Astrocyte (in vitro differentiated cells and primary cell): ENCODE measurements at regions not wholly inside any gene's neighbourhood (a gene's known extent, or its start where the extent isn't known, plus 50 kb on each side); places are given as distances from the start of the nearest gene placed in this dataset.

Experiments
- DNase-seq: peaks from one replicate; pipeline ENCODE4 v3.0.0-alpha.2; 2010; ENCODE audit warnings: low read depth
- FAIRE-seq: peaks from 2 replicates; lab custom pipeline; 2011; peaks lifted over from hg19 to GRCh38; lab: Jason Lieb, UNC
- H2AFZ ChIP-seq: 2 replicates; pipeline ENCODE4 v1.6.0; 2012; ENCODE audit warnings: low read depth, low read length, inconsistent platforms
- H3K27ac ChIP-seq: 2 replicates; pipeline ENCODE4 v1.5.1; 2011; ENCODE audit warnings: low read depth, low read length, inconsistent platforms
- H3K27me3 ChIP-seq: 2 replicates; pipeline ENCODE4 v1.6.0; 2011; ENCODE audit warnings: low read length, inconsistent platforms; ENCODE audit not compliant: insufficient read depth
- H3K36me3 ChIP-seq: 2 replicates; pipeline ENCODE4 v1.5.1; 2011; ENCODE audit warnings: low read length, inconsistent platforms; ENCODE audit not compliant: insufficient read depth
- H3K4me1 ChIP-seq: 2 replicates; pipeline ENCODE4 v1.5.1; 2011; ENCODE audit warnings: low read length, inconsistent platforms; ENCODE audit not compliant: insufficient read depth
- H3K4me2 ChIP-seq: 2 replicates; pipeline ENCODE4 v1.6.0; 2012; ENCODE audit warnings: low read length, inconsistent platforms
- H3K4me3 ChIP-seq: 2 replicates; pipeline ENCODE4 v1.5.1; 2011; ENCODE audit warnings: low read depth, mild to moderate bottlenecking, low read length, inconsistent platforms; ENCODE audit not compliant: insufficient read depth
- H3K79me2 ChIP-seq: 2 replicates; pipeline ENCODE4 v1.6.0; 2012; ENCODE audit warnings: mild to moderate bottlenecking, low read length, inconsistent platforms; ENCODE audit not compliant: insufficient read depth
- H3K9ac ChIP-seq: 2 replicates; pipeline ENCODE4 v1.6.0; 2012; ENCODE audit warnings: mild to moderate bottlenecking, low read length, inconsistent platforms
- H3K9me3 ChIP-seq: 2 replicates; pipeline ENCODE4 v1.5.1; 2012; ENCODE audit warnings: low read depth, mild to moderate bottlenecking, low read length, inconsistent platforms; ENCODE audit not compliant: insufficient read depth
- H4K20me1 ChIP-seq: 2 replicates; pipeline ENCODE4 v1.6.0; 2012; ENCODE audit warnings: low read length, inconsistent platforms; ENCODE audit not compliant: insufficient read depth
- H3K27ac Mint-ChIP-seq: one replicate; pipeline ENCODE4 v1.8.0; 2021; ENCODE audit warnings: mild to moderate bottlenecking, mixed read lengths; ENCODE audit not compliant: unreplicated experiment
- H3K27me3 Mint-ChIP-seq: one replicate; pipeline ENCODE4 v1.8.0; 2021; ENCODE audit warnings: low read depth, mixed read lengths; ENCODE audit not compliant: unreplicated experiment
- H3K36me3 Mint-ChIP-seq: one replicate; pipeline ENCODE4 v1.8.0; 2021; ENCODE audit warnings: low read depth, mixed read lengths; ENCODE audit not compliant: unreplicated experiment
- H3K4me1 Mint-ChIP-seq: one replicate; pipeline ENCODE4 v1.8.0; 2021; ENCODE audit warnings: low read depth, mixed read lengths; ENCODE audit not compliant: unreplicated experiment
- H3K4me3 Mint-ChIP-seq: one replicate; pipeline ENCODE4 v1.8.0; 2021; ENCODE audit warnings: mild to moderate bottlenecking, moderate library complexity, mixed read lengths; ENCODE audit not compliant: unreplicated experiment
- H3K9me3 Mint-ChIP-seq: one replicate; pipeline ENCODE4 v1.8.0; 2021; ENCODE audit warnings: mild to moderate bottlenecking, mixed read lengths; ENCODE audit not compliant: unreplicated experiment
- CTCF ChIP-seq: IDR thresholded peaks from 2 replicates; pipeline ENCODE4 v1.5.1; 2011; ENCODE audit warnings: low read depth, mild to moderate bottlenecking, inconsistent platforms, low read length, moderate library complexity; ENCODE audit not compliant: insufficient read depth
- EZH2 ChIP-seq: IDR thresholded peaks from 2 replicates; pipeline ENCODE4 v1.6.1; 2012; ENCODE audit warnings: mild to moderate bottlenecking, low read length, inconsistent platforms; ENCODE audit not compliant: insufficient read depth

- Histone ChIP-seq H3K4me2 (no peak overlapping the region), H3K4me3 (no peak overlapping the region), H2AFZ (no peak overlapping the region), H3K79me2 (no peaks in the 10 kb centered on the region), H3K9me3 (no peaks in the 10 kb centered on the region), H3K27ac (no peak overlapping the region), H3K9ac (no peak overlapping the region), H3K4me1 (no peaks in the 10 kb centered on the region), H3K27me3 (no peaks in the 10 kb centered on the region), H3K36me3 (no peaks in the 10 kb centered on the region), H4K20me1 (no peaks in the 10 kb centered on the region)
- no peaks in the 10 kb centered on the region for H3K4me1 Mint-ChIP-seq
- H3K4me3 Mint-ChIP-seq: no peak overlapping the region
- FAIRE-seq (no peak), DNase-seq (no peak)
- no peak overlapping the region for H3K27ac Mint-ChIP-seq
- peaks cover 3% of the 10 kb centered on the region for H3K27me3 Mint-ChIP-seq
- no peaks in the 10 kb centered on the region for H3K36me3 Mint-ChIP-seq
- no peaks in the 10 kb centered on the region for H3K9me3 Mint-ChIP-seq
- TF ChIP-seq CTCF (no peak), EZH2 (no peak)
These were observed 142.0 kb upstream of the FSCB start for GRCh38 chr14:44649061-44649460.

- no peak overlapping the region for H3K4me3 Mint-ChIP-seq
- no peaks in the 10 kb centered on the region for H3K27me3 Mint-ChIP-seq
- H2AFZ ChIP-seq: no peak overlapping the region
These were observed 133.3 kb upstream of the FSCB start for GRCh38 chr14:44640416-44640815.

More at GRCh38 chr14:44640416-44640815, 133.3 kb upstream of the FSCB start:
- Histone ChIP-seq H3K9me3 (peaks cover 3% of the 10 kb centered on the region), H3K4me3 (no peak overlapping the region), H3K27ac (no peak overlapping the region), H3K27me3 (no peaks in the 10 kb centered on the region), H3K4me1 (no peaks in the 10 kb centered on the region), H3K79me2 (no peaks in the 10 kb centered on the region), H4K20me1 (no peaks in the 10 kb centered on the region), H3K36me3 (no peaks in the 10 kb centered on the region), H3K4me2 (no peak overlapping the region), H3K9ac (no peak overlapping the region)
- DNase-seq (no peak), FAIRE-seq (no peak)
- Mint-ChIP-seq H3K36me3 (no peaks in the 10 kb centered on the region), H3K4me1 (no peaks in the 10 kb centered on the region), H3K27ac (no peak overlapping the region), H3K9me3 (no peaks in the 10 kb centered on the region)
- TF ChIP-seq CTCF (no peak), EZH2 (no peak)
